Erythroblast (primary cell): ENCODE measurements at regions not wholly inside any gene's neighbourhood (a gene's known extent, or its start where the extent isn't known, plus 50 kb on each side); places are given as distances from the start of the nearest gene placed in this dataset.
"Not testable (repeated sequence)": the region's sequence is repeated elsewhere in the genome, so short reads cannot be mapped to it uniquely, and the experiment has no call there.

Experiments
- DNase-seq, 2 experiments: peaks; one replicate each; lab custom pipeline; 2025; lab: John Stamatoyannopoulos, UW
- GATA1 ChIP-seq: IDR thresholded peaks from 2 replicates; pipeline ENCODE4 v1.6.1; 2011; ENCODE audit warnings: low read depth, mild to moderate bottlenecking, control low read depth, low read length, moderate library complexity
- POLR2A ChIP-seq: IDR thresholded peaks from 2 replicates; pipeline ENCODE4 v1.6.1; 2011; ENCODE audit warnings: mild to moderate bottlenecking, low read length

GRCh38 chr18:47679864-47680263 is 250.6 kb downstream of the SMAD2 start:
- no peak for DNase-seq
- TF ChIP-seq GATA1 (no peak), POLR2A (no peak)

GRCh38 chr18:47677952-47678351 is 252.5 kb downstream of the SMAD2 start:
- TF ChIP-seq GATA1 (no peak), POLR2A (no peak)

GRCh38 chr18:47669815-47670214 is 260.6 kb downstream of the SMAD2 start:
- no peak for TF ChIP-seq GATA1
- no peak for TF ChIP-seq POLR2A
- DNase-seq = no peak

More at GRCh38 chr18:47677952-47678351, 252.5 kb downstream of the SMAD2 start:
- DNase-seq = no peak

GRCh38 chr18:47658498-47658897 is 272.0 kb downstream of the SMAD2 start:
- no peak for DNase-seq
- TF ChIP-seq POLR2A = no peak
- TF ChIP-seq GATA1 = no peak

GRCh38 chr18:47654988-47655387 is 275.5 kb downstream of the SMAD2 start:
- TF ChIP-seq GATA1 = no peak
- no peak for TF ChIP-seq POLR2A
- no peak for DNase-seq

GRCh38 chr18:47644896-47645295 is 285.6 kb downstream of the SMAD2 start:
- TF ChIP-seq POLR2A = no peak
- TF ChIP-seq GATA1 = no peak
- DNase-seq = no peak

GRCh38 chr18:47637551-47637950 is 292.9 kb downstream of the SMAD2 start:
- DNase-seq = not testable (repeated sequence)

- TF ChIP-seq POLR2A (no peak), GATA1 (no peak)
- DNase-seq = no peak
Measured at GRCh38 chr18:47635416-47635815, 295.0 kb downstream of the SMAD2 start.

GRCh38 chr18:47632970-47633635 is 297.4 kb downstream of the SMAD2 start:
- DNase-seq = no peak
- no peak for TF ChIP-seq POLR2A
- no peak for TF ChIP-seq GATA1

- DNase-seq = no peak
- TF ChIP-seq GATA1 (no peak), POLR2A (no peak)
Measured at GRCh38 chr18:47628893-47629292, 301.6 kb downstream of the SMAD2 start.

- no peak for TF ChIP-seq POLR2A
- no peak for TF ChIP-seq GATA1
- DNase-seq = no peak
Measured at GRCh38 chr18:47628240-47628781, 302.1 kb downstream of the SMAD2 start.

- no peak for TF ChIP-seq POLR2A
- TF ChIP-seq GATA1 = no peak
Measured at GRCh38 chr18:47627030-47627429, 303.4 kb downstream of the SMAD2 start.

GRCh38 chr18:47619771-47620448 is 310.5 kb downstream of the SMAD2 start:
- DNase-seq = no peak
- TF ChIP-seq GATA1 (no peak), POLR2A (no peak)

More at GRCh38 chr18:47627030-47627429, 303.4 kb downstream of the SMAD2 start:
- DNase-seq = no peak

GRCh38 chr18:47618758-47619157 is 311.7 kb downstream of the SMAD2 start:
- TF ChIP-seq POLR2A (no peak), GATA1 (no peak)

GRCh38 chr18:47615043-47615442 is 315.4 kb downstream of the SMAD2 start:
- TF ChIP-seq GATA1 = no peak
- TF ChIP-seq POLR2A = no peak

More at GRCh38 chr18:47618758-47619157, 311.7 kb downstream of the SMAD2 start:
- no peak for DNase-seq

More at GRCh38 chr18:47615043-47615442, 315.4 kb downstream of the SMAD2 start:
- DNase-seq = no peak
